Uterus (tissue), 3 donors: ENCODE measurements at regions not wholly inside any gene's neighbourhood (a gene's known extent, or its start where the extent isn't known, plus 50 kb on each side); places are given as distances from the start of the nearest gene placed in this dataset.

Source experiments
- DNase-seq, 2 donors: peaks; one replicate each; pipeline ENCODE4 v3.0.0-alpha.2; 2019 to 2020
- H3K27ac ChIP-seq, 2 donors: fragments of 200-600 bp; sonication (generic); 1 replicate in 1 of 2; 2 replicates in 1 of 2; pipeline ENCODE4 v1.5.1; 2016 to 2018
- H3K27me3 ChIP-seq, 2 donors: fragments of 200-600 bp; sonication (generic); one replicate each; pipeline ENCODE4 v1.5.1; 2018 to 2019; ENCODE audit warnings: control low read depth in 1 of 2
- H3K36me3 ChIP-seq, 2 donors: fragments of 200-600 bp; sonication (generic); one replicate each; pipeline ENCODE4 v1.5.1; 2019; ENCODE audit warnings: control low read depth in 1 of 2
- H3K4me1 ChIP-seq, 2 donors: fragments of 200-600 bp; sonication (generic); one replicate each; pipeline ENCODE4 v1.5.1; 2018 to 2019; ENCODE audit warnings: control low read depth in 1 of 2
- H3K4me3 ChIP-seq, 2 donors: fragments of 200-600 bp; sonication (generic); 1 replicate in 1 of 2; 2 replicates in 1 of 2; pipeline ENCODE4 v1.5.1; 2018 to 2019; ENCODE audit warnings: mild to moderate bottlenecking in 1 of 2
- H3K9me3 ChIP-seq, 2 donors: fragments of 200-600 bp; sonication (generic); one replicate each; pipeline ENCODE4 v1.5.1; 2019; ENCODE audit warnings: control low read depth in 1 of 2
- POLR2A ChIP-seq, 2 donors: fragments of 450-650 bp; IDR thresholded peaks; one replicate each; pipeline ENCODE4 v1.6.1; 2016; ENCODE audit warnings: antibody characterized with exemption in 2 of 2, mild to moderate bottlenecking in 1 of 2, moderate library complexity in 1 of 2
- intact Hi-C: fragments of 100-400 bp; cut with DNase I; formaldehyde crosslinking; loops from one replicate; pipeline ENCODE4 v1.15.1; 2023; ENCODE audit warnings: low total_unique reads
- TF ChIP-seq, protein P1 (sequence below), 4 experiments: fragments of 200-600 bp in 2 of 4; fragments of 450-650 bp in 2 of 4; sonication (generic) in 2 of 4; IDR thresholded peaks; one replicate each; pipeline ENCODE4 v1.5.1; 2016 to 2019; ENCODE audit warnings: antibody characterized with exemption in 4 of 4, mild to moderate bottlenecking in 2 of 4, moderate library complexity in 1 of 4
- donor health status: DM: yes; HTN: yes; CAD: no.

DNA sequence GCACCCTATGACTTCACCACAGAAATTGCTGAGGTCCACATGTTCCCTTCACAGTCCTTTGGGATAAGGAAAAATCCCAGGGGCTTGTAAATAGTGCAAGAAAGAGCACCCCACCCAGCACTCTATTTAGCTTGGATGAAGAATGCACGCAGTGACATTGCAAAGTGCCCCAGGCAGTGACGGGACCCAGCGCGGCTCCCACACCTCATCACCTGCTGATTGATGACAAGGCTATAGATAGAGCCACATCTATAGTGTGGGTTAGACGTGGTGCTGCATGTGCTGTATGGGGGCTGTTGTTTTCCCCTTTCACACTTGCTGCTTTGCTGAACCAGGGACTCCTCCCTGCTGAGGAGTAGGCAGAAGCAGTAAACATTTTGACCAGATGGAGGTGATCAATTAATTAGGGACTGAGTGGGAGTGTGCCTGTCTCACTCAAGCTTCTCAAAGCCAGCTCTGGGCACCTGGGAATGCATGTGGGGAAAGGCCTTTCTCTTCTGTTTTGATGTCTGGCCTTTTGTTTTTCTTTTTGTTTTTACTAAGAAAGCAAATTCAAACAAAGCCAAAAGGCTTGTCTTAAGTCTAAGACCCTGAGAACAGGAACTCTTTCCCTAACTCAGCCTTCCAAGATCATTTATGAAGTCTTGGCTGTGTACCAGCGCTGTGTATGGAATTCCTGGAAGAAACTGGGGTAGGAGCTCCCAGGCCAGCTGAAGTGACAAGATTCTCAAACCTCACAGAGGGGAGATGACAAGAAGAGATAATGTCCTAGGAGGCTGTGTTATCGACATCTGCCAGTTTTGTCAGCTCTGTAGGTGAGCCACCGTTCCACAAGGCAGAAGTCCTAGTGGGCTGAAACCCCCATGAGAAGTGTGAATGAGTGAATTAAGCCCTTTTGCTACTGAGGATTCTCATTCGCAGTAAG lies 219.7 kb downstream of the BARX2 start:
- Histone ChIP-seq H3K9me3 (no peaks in the 10 kb centered on the region), H3K36me3 (no peaks in the 10 kb centered on the region), H3K4me3 (no peak overlapping the region), H3K27ac (no peak overlapping the region), H3K4me1 (no peaks in the 10 kb centered on the region), H3K27me3 (no peaks in the 10 kb centered on the region)
- intact Hi-C loops: no loop called here
- TF ChIP-seq, protein P1, sequence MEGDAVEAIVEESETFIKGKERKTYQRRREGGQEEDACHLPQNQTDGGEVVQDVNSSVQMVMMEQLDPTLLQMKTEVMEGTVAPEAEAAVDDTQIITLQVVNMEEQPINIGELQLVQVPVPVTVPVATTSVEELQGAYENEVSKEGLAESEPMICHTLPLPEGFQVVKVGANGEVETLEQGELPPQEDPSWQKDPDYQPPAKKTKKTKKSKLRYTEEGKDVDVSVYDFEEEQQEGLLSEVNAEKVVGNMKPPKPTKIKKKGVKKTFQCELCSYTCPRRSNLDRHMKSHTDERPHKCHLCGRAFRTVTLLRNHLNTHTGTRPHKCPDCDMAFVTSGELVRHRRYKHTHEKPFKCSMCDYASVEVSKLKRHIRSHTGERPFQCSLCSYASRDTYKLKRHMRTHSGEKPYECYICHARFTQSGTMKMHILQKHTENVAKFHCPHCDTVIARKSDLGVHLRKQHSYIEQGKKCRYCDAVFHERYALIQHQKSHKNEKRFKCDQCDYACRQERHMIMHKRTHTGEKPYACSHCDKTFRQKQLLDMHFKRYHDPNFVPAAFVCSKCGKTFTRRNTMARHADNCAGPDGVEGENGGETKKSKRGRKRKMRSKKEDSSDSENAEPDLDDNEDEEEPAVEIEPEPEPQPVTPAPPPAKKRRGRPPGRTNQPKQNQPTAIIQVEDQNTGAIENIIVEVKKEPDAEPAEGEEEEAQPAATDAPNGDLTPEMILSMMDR (IDR thresholded peaks at IDR 0.05): no peak
- no peak for TF ChIP-seq POLR2A (IDR thresholded peaks at IDR 0.05)
- DNase-seq: no peak

DNA sequence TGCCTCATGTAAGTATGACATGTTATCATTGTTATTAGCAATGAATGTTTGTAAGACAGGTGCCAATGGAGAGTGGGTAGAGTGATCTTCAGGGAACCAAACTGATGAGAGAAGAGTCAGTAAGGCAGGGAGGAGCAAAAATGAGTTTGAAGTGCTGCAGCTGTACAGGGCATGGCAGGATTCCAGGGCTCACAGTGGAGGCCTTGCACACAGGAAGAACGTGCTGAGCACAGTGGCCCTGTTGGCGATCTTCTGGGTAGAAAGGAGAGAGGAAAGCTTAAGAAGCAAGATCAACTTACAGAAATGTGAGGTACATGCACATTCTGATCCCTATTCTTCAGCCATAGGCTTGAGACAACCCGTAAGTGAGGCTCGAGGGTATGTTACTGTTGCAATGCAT lies 219.3 kb upstream of the TMEM45B start:
- Histone ChIP-seq H3K27ac (no peak overlapping the region), H3K4me1 (no peaks in the 10 kb centered on the region), H3K27me3 (no peaks in the 10 kb centered on the region), H3K36me3 (no peaks in the 10 kb centered on the region), H3K4me3 (no peak overlapping the region), H3K9me3 (no peaks in the 10 kb centered on the region)
- TF ChIP-seq, protein P1 (IDR thresholded peaks at IDR 0.05): no peak
- TF ChIP-seq POLR2A (IDR thresholded peaks at IDR 0.05): no peak
- no peak for DNase-seq
- intact Hi-C loops: no loop called here

DNA sequence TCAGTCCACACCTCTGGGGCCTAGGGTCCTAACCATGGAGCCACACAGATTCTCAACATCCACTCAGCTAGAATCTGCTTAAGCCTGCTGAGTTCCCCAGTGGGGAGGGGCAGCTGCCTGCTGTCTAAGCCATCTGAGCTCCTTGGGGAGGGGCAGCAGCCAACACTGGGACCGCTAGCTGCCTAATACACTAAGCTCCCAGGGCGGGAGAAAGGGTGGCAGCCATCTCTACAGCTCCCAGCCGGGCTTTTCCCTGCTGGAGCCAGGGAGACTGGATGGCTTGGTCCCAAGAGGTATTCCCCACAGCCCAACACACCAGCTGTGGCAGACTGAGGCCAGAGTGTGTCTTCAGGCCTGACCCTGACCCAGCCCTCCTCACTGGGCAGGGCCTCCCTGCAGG lies 217.3 kb upstream of the TMEM45B start:
- Histone ChIP-seq H3K9me3 (no peaks in the 10 kb centered on the region), H3K36me3 (no peaks in the 10 kb centered on the region), H3K4me1 (no peaks in the 10 kb centered on the region), H3K4me3 (no peak overlapping the region), H3K27me3 (no peaks in the 10 kb centered on the region), H3K27ac (no peak overlapping the region)
- DNase-seq: no peak
- TF ChIP-seq, protein P1 (IDR thresholded peaks at IDR 0.05): no peak
- no peak for TF ChIP-seq POLR2A (IDR thresholded peaks at IDR 0.05)
- intact Hi-C loops: no loop called here

DNA sequence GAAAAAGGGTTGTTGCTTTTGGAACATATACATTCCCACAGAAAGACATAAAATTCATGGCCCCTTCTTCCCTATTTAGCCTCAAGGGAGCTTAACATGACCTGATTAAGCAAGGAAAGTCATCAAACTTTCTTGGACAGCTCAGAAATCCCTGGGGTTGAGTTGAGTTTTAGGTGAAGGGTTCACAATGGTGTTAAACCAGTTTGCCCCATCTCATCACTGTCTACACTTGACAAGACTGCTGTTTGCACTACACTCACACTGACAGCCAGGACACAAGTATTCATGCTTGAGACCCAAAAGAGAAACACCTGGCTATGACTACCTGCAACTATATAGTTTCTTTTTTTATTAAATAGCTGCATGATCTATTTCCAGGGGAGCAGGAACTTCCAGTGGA lies 209.8 kb upstream of the TMEM45B start:
- no peak overlapping the region for H3K4me3 ChIP-seq
- intact Hi-C loops: no loop called here
- no peak overlapping the region for H3K27ac ChIP-seq
- no peak for DNase-seq
- H3K4me1 ChIP-seq: no peaks in the 10 kb centered on the region
- no peaks in the 10 kb centered on the region for H3K27me3 ChIP-seq
- H3K9me3 ChIP-seq: no peaks in the 10 kb centered on the region
- no peaks in the 10 kb centered on the region for H3K36me3 ChIP-seq
- TF ChIP-seq, protein P1 (IDR thresholded peaks at IDR 0.05): no peak
- TF ChIP-seq POLR2A (IDR thresholded peaks at IDR 0.05): no peak

DNA sequence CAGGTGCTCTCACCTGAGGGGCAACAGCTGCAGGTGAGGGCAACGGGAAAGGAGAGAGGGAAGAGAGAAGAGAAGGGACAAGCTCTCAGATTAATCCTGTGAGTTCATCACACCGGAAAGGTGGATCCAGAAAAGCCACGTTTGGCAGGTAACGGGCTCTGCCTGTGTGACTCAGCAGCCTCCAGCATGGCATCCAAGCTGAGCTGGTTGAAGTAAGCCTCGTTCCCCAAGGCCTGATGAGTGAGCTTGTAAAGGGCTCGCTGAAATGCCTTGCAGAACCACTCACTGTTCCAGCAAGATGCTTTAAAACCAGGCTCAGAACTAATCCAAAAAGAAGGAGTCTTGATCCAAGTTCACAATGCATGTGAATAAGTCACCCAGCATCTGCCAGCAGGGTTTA lies 206.9 kb upstream of the TMEM45B start:
- Histone ChIP-seq H3K9me3 (no peaks in the 10 kb centered on the region), H3K4me3 (no peak overlapping the region), H3K4me1 (no peaks in the 10 kb centered on the region), H3K27ac (no peak overlapping the region), H3K36me3 (no peaks in the 10 kb centered on the region), H3K27me3 (no peaks in the 10 kb centered on the region)
- intact Hi-C loops: no loop called here
- DNase-seq: no peak
- no peak for TF ChIP-seq POLR2A (IDR thresholded peaks at IDR 0.05)
- TF ChIP-seq, protein P1 (IDR thresholded peaks at IDR 0.05): no peak
